ENCODE measurements at regions not wholly inside any gene's neighbourhood (a gene's known extent, or its start where the extent isn't known, plus 50 kb on each side); places are given as distances from the start of the nearest gene placed in this dataset.

DNA sequence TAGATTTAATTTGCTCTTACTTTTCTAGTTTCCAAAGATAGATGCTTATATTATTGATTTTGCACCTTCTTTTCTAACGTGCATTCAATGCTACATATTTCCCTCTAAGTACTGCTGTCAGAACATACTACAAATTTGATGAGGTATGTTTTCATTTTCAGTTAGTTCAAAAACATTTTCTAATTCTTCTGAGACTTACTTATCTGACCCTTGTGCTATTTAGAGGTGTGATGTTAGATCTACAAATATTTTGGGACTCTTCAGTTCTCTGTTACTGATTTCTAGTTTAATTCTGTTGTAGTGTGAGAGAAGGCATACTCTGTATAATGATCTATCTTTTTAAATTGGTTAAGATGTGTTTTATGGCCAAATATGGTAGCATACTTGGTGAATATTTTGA lies 97.8 kb upstream of the TMEM168 start:
- DNase-seq (ENCODE audit: extremely low read depth, low read depth): no peak

DNA sequence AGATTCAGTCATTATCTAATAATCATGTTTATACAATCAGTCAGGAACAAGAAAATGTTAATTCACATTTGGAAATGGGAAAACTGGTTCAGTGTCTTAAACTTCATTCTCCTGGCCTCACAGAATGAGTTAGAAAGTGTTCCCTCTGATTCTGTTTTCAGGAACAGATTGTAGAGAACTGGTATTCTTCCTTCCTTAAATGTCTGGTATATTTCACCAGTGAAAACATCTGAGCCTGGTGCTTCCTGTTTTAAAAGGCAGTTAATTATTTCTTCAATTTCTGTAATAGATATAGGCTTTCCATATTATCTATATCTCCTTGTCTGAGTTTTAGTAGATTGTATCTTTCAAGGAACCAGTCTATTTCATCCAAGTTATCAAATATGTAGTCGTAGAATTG lies 97.1 kb upstream of the TMEM168 start:
- DNase-seq (ENCODE audit: extremely low read depth, low read depth): no peak

DNA sequence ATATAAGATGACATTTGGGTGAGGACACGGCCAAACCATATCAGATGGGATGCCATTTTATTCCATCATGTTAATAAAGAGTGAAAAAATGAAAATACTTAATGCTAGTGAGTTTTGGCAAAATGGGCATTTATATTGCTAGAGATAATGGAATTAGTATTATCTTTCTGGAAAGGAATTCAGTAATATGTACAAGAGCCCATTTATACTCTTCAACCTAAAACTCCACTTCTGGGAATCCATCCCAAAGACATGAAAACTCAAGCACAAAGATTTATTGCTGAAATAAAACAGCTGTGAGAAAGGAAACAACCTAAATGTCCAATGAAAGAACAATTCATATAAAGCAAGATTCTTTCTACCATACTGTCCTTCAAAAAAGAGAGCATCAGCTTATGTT lies 96.0 kb upstream of the TMEM168 start:
- no peak for DNase-seq (ENCODE audit: extremely low read depth, low read depth)

DNA sequence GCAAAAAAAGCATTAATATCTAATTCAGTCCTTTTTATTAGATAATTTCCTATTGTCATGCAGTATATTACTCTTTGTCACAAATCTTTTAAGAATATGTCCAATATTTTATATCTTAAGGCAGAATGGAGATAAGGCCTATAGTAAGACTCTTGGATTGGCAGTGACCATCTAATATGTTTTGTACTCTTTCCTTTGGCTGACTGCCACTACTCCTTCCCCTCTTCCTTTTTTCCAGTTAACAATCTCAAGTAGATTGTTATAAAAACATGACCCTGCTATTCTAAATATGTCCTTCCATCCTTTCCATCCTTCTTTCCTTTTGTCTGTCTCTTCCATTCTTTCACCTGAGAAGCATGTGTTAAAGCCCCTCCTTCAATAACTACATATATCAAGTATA lies 92.8 kb upstream of the TMEM168 start:
- no peak for DNase-seq (ENCODE audit: extremely low read depth, low read depth)

DNA sequence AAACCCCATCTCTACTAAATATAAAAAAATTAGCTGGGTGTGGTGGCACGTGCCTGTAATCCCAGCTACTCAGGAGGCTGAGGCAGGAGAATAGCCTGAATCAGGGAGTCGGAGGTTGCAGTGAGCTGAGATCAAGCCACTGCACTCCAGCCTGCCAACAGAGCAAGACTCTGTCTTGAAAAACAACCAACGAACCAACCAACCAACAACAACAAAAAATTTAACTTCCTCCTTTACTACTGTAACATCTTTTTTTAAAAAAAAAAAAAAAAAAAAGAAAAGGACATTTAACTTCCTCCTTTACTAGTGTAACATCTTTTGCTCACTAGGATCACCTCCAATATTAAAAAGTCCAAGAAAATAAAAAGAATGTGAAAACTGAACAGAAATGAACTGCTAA lies 92.3 kb upstream of the TMEM168 start:
- DNase-seq (ENCODE audit: extremely low read depth, low read depth): no peak

DNA sequence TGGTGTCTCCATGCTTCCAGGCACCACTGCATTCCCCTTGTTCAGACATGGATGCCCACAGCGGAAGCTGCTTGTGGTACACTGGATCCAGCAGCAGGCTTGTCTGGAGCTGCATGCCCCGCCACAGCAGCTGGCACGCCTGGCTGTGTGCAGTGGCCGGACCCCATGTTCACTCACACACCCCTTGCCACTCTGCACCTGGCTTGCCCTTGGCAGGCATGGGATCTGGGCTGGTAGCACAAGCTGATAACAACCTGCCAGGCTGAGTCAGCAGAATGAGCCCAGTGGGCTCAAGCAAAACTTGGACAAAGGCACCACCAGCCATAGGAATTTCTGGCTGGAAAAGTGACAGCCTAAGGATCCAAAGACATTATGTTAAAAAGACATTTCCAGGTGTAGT lies 91.8 kb upstream of the TMEM168 start:
- no peak for DNase-seq (ENCODE audit: extremely low read depth, low read depth)

DNA sequence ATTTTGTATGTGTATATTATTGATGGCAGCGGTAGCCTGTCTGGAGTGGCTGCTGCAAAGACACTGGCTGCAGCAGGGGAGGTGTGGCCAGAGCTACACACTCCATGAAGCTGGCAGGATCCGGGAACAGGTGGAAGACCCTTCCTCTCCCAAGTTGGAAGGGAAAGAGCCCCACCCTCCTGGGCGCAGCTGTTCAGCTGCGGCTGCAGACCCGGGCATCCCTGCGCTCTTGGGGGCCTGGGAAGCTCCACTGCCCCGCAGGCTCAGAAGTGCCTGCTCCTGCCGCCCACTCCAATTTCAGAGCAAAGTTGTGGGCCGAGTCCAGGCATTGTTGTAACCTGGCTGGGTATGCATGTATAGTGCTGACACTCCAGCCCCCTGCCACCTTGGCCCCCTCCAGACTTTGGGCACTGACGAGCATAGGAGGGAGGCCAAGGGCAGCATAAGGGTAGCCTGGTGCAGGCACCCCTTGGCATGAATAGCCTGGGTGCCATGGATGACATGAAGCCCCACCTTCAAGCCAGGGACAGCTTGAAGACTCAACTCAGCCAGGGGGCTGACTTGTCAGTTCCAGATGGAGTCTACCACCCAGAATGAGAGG lies 90.7 kb upstream of the TMEM168 start:
- DNase-seq (ENCODE audit: extremely low read depth, low read depth): no peak

DNA sequence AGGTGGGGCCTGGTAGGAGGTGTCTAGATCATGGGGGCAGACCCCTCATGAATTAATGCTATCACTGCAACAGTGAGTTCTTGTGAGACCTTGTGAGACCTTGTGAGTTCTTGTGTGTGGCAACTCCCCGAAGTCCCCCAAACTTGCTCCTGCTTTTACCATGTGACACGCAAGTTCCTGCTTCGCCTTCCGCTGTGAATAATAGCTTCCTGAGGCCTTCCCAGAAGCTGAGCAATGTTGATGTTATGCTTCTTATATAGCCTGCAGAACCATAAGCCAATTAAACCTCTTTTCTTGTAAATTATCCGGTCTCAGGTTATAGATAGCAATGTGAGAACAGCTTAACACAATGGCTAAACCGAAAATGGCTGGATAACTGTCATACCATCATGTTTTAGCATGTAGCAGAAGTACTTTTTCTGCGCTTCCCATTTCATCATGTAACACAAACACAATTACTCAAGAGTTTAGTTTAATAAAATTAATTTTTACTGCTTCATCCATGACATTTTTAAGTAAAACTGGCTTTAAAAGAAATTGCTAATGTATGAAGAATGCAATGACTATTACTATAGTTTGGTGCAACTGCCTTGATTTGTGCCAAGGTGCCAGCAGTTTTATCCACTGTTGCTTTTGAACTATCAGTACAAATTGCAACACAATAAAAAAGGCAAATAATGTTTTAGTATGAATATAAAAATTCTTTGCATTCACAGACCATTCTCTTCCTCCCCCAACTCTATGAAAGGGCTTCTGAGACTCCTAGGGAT lies 87.7 kb upstream of the TMEM168 start:
- DNase-seq (ENCODE audit: extremely low read depth, low read depth): no peak

DNA sequence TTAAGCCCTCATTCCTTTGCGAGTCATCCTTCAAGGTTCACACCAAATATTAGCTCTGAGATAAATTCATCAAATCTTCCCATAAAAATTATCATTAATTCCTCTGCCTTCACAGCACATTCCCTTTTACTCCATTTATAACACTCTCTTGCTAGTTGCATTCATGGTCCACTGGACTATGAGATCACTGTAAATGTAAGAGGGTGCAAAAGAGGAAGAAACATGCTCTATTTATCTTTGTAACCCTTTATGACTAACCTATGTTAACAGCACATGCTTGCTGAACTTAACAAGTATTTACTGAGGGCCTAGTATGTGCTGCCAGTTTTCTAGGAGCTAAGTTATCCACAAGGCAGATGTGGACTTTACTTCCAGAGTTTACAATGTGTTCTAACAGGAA lies 86.7 kb upstream of the TMEM168 start:
- no peak for DNase-seq (ENCODE audit: extremely low read depth, low read depth)

DNA sequence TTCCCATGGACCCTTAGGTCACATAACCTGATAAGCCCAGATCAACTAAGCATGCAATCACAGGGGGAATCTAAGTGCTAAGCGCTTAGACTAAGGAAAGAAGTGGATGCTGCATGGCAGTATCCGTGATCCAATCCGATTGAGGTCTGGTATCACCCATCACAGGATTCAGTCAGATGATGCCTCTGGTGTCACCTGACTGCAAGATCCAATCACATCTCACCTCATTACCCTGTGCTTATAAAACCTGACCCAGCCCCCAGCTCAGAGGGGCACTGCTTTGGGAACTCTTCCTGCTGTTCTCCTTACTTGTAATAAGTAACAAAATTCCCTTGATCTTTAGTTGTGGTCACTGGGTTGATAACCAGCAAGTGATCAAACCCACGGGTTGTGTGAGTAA lies 84.7 kb upstream of the TMEM168 start:
- DNase-seq (ENCODE audit: extremely low read depth, low read depth): no peak

DNA sequence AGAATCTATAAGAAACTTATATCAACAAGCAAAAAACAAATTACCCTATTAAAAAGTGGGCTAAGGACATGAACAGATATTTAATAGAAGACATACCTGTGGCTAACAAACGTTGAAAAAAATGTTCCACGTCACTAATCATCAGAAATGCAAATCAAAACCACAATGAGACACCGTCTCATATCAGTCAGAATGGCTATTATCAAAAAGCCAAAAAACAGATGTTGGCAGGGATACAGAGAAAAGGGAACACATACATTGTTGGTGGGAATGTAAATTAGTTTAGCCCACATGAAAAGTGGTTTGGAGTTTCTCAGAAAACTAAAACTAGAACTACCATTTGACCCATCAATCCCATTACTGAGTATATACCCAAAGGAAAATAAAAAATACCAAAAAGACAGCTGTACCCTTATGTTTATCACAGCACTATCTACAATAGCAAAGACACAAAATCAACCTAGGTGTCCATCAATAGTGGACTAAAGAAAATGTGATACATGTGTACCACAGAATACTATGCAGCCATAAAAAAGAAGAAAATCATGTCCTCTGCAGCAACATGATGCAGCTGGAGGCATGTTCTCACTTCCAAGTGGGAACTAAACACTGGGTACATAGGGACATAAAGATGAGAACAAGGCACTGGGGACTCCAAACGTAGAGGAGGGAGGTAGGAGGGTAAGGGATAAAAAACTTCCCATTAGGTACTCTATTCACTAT lies 83.8 kb upstream of the TMEM168 start:
- DNase-seq (ENCODE audit: extremely low read depth, low read depth): no peak

DNA sequence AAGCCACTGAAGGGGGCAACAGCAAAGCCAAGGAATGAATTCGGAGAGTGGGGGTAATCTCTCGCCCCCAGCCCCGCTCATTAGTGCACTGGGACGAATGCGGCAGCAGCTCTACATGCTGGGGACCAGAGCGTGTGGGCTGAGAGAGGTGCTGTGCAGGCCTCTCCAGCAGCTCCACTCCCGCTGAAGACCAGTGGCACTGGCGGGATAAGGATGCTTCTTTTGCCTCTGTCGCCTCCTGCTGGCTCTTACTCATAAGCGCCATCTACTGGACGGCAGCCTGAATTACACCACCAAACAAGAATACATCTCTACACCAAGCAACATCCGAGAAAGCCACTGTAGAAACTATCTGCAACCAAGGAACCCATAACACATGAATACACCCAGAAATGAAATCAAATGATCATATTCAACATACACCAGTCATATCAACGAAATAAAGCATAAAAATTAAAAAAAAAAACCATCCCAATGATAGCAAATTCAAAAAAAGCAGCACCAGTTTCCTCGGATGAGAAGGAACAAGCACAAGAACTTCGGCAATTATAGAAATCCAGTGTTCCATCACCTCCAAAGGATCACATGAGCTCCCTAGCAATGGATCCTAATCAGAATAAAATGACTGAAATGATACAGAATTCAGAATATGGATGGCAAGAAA lies 79.0 kb upstream of the TMEM168 start:
- DNase-seq (ENCODE audit: extremely low read depth, low read depth): peak; percentile 27

DNA sequence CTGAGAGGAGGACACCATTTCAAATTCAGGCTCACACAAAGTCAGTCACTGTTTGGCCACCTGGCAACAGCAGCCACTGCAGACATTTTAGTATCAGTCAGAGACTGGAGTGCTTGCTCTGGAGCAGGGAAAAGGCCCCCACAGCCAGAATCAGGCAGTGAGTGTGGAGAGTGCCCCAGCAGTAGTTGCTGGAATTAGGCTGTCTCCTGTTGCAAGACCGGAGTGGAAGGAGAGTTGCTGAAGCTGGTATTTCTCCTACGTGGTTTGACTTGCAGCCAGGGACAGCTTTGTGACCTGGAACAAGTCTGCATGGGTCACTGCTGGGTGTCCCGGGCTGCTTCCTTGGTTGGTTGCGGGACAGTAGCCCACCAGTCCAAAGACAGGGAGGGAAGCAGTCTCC lies 78.4 kb upstream of the TMEM168 start:
- no peak for DNase-seq (ENCODE audit: extremely low read depth, low read depth)

DNA sequence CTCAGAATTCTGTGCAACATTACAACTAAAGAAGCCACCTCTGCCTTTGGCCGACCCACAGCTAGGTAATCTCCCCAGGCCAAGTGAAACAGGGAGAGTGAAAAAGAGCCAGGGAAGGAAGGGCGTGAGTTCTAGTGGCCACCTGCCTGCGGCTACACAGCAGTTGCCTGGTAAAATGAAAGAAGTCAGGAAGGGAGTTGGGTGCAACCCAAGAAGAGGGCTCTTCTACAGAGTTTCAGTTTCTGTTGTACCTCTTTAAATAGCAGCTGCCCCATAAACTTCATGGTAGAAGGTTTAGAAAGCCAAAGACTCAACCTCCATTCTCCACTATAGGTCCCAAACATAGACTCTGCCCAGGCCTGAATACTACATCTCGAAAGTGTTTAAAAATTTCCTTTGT lies 76.2 kb upstream of the TMEM168 start:
- DNase-seq (ENCODE audit: extremely low read depth, low read depth): no peak

DNA sequence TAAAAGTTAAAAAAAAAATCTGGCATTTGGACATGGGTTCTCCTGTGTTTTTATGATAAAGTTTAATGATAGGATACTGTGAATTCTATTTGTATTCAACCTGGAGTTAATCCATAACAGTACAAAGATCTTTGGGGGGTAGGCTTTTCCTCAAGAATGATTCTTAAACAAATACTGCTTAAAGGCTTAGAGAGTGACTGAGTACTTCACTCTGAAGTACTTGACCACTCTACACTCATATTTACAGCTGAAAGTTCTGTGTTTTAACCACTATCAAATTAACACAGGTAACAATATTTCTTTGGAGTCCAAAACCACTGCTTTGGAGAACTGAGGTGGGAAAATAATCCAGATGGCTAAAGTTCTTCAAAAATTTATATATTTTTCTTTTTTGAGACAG lies 74.2 kb upstream of the TMEM168 start:
- DNase-seq (ENCODE audit: extremely low read depth, low read depth): no peak

DNA sequence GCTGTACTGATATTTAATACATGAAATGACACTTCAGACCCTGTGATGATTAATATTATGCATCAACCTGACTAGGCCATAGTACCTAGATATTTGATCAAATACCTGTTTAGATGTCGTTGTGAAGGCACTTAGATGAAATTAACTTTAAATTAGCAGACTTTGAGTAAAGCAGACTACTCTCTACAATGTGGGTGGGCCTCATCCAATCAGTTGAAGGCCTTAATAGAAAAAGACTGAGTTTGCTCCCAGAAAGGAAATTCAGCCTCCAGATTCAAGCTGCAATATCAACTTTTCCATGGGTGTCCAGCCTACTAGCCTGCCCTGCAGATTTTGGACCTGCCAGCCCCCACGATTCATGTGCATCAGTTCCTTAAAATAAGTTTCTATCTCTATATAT lies 68.6 kb upstream of the TMEM168 start:
- no peak for DNase-seq (ENCODE audit: extremely low read depth, low read depth)

DNA sequence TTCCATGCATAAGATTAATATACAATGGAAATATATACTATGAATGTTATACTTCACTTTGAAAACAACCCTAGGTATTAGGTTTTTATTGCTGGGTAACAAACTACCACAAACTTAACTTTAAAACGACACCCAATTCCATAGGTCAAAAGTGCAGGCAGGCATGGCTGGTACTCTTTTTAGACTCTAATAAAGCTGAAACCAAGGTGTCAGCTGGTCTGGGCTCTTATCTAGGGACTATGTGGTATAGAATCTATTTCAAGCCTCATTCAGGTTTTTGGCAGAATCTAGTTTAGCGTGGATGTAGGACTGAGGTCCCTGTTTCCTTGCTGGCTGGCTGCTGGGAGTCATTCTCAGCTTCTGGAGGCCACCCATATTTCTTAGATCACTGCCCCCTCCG lies 65.0 kb upstream of the TMEM168 start:
- DNase-seq (ENCODE audit: extremely low read depth, low read depth): no peak

DNA sequence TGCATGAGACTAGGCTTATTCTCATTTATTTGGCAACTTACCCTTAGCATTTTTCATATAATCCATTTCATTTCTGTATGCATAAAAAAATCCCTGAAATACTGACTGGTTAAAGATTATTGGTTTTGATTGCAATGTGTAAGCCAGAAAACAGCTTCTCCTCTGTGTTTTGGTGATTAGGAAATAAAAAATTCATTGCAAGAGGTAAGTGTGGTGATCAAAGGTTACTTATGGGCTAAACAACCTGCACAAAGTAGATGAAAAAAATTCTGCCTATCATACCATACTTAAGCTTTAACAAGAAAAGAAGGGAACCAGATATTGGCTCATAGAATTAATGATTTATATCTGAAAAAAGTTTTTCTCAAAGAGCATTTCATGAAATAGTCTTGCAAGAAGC lies 64.0 kb upstream of the TMEM168 start:
- DNase-seq (ENCODE audit: extremely low read depth, low read depth): no peak

DNA sequence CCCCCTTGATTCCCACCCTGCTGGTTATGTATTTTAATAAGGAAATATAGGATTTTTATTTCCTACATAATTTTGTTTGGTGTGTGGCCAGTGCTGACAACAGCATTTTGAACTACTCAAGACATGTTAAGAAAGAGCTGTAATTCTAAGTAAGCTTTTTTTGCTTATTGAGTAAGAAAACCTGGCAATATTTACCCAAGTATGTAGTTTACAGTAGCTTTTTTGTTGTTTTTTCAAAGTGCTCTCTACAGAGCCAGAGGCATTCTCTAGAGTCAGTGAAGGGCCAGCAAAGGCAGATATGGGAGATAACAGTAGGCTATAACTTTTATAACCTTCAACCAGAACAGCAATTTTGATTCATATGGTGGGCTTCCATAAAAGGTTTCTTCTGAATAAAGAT lies 63.2 kb upstream of the TMEM168 start:
- no peak for DNase-seq (ENCODE audit: extremely low read depth, low read depth)

DNA sequence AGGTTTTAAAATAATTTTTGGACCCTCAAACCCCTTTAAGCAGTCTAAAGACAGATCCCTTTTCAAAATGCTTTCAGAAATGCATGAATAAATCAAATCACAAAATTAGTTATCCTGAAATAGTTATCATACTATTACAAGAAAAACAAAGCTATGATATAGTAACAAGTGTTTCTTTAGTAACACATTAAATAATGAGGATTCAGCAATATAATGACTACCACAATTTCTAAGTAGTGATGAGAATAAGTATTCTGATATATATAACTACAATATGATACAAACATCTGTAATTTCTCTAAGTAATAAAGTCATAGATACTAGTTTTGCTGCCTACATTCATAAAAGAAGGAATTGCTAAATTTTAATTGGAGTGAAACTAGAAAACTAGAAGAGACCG lies 53.0 kb upstream of the TMEM168 start:
- no peak for DNase-seq (ENCODE audit: extremely low read depth, low read depth)

All from NCI-H460 (cell line).